ENCODE measurements at regions not wholly inside any gene's neighbourhood (a gene's known extent, or its start where the extent isn't known, plus 50 kb on each side); places are given as distances from the start of the nearest gene placed in this dataset.
"Not testable (repeated sequence)": the region's sequence is repeated elsewhere in the genome, so short reads cannot be mapped to it uniquely, and the experiment has no call there.

DNA sequence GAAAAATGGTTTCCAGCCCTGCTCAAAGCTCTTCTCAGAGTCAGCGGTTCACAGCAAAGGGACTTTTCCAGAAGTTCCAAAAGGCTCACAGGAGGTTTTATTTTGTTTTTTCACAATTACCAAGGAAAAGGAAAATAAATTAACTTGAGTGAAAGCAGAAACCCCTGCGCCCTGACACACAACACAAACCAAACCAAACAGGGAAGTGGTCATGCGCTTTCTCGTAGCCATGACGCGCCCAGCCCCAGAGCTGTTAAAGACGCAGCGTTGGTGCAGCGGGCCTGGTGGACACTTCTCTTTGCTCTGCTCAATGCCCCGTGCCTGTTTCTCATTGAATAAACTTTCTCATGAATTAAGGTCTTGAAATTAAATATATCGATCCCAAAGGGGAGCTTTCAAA lies 134.4 kb upstream of the LYZL2 start:
- peak in 3 of 14 donors; percentile 10 to 34 (median 14) for DNase-seq

DNA sequence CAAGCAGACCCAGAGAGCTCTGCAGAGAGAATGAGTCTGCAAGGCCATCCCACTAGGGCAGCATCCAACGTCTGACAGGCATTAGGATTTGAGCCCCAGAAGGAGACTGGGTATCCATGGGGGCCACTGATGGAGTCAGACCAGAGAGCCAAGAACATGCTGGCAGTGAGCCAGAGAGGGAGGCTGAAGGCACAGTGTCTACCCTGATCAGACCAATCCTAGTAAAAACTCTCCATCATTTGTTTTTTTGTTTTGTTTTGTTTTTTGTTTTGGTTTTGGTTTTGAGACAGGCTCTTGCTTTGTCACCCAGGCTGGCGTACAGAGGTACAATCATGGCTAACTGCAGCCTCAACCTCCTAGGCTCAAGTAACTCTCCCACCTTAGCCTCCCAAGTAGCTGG lies 133.1 kb upstream of the LYZL2 start:
- peak in 1 of 14 donors; percentile 18 for DNase-seq

GRCh38 chr10:30759423-30759822 lies 129.9 kb upstream of the LYZL2 start:
- DNase-seq, result no peak

- no peak for DNase-seq
These were observed 128.8 kb upstream of the LYZL2 start for GRCh38 chr10:30758338-30758737.

GRCh38 chr10:30756896-30757295 lies 127.3 kb upstream of the LYZL2 start:
- DNase-seq, result no peak

- no peak for DNase-seq
These were observed 126.6 kb upstream of the LYZL2 start for GRCh38 chr10:30756151-30756550.

GRCh38 chr10:30755441-30755953 lies 125.9 kb upstream of the LYZL2 start:
- DNase-seq, result no peak

DNA sequence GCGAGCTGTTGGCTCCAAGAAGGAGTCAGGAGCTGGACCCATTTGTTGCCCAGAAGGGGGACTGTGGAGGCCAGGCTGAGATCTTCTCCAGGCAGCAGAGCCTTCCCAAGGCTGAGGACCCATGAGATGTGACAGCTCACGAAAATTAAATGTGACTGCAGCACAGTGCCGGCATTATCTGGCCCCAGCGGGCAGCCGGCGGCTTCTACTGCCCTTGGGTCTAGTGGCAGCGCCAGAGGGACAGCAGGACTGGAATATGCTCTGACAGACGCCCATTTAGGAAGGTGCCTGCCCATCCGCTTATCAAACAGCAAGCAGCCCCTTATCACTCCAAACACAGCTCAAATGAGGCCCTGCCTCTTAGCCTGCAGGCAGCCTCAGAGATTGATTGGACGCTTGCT lies 122.9 kb upstream of the LYZL2 start:
- DNase-seq, result peak in 4 of 14 donors; percentile 32 to 61 (median 48)

DNA sequence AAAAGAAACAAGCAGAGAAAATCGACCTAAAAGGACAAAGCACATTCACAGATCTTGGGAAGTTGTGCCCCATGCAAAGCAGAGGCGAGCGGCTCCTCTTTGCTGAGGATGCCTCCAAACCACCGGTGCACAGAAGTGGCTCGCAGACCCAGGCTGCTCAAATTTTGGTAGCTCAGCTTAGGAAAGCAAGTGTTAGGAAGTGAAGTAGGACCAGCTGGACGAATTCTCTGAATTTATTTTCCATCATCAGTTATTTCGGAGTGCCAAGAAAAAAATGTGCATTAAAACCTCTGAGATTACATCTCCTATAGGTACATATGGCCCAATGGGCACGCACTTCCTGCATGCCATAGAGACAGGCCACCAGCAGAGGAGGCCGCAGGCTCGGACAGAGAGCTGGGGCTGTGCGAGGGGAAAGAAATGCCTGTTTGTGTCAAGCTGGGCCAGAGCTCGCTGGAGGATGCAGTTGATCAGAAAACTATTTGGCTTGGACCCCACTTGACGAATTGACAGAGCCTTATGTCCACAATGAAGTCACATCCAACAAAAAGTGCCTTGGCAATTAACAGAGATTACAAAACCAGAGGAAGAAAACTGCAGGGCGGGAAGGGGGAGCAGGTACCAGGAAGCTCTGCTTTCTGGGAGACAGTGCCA lies 122.3 kb upstream of the LYZL2 start:
- peak in 13 of 14 donors; percentile 12 to 79 (median 65) for DNase-seq

DNA sequence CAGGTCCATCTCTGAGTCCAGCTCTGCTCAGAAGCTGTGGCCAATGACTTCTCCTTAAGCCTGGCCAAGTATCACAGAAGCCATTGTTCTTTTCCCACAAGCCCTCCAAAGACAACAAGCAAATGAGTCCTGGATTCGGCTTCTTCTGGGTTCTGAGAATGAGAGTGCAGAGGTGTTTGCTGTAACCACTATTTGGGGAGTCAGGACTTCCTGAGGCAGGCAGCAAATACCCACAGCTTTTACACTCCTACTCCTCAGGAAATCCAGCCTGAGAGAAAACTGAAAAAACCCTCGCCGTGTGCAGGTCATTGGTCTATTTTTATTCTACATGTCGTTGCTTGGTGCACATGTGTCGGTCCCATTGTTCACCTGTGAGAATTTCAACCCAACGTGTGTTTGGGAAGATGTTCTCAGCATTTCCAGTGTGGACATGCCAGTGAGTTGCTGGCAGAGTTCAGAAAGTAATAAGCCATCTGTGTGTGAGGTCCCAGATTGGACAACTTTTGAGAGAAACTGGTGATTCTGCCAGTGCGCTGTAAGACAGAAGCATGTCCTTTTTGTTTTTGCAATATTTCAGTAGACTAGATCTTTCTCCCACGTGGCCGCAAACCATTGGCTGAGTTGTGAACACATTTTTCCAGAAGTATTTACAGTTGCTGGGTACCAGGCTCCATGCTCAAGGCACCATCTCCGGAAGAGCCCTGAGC lies 121.6 kb upstream of the LYZL2 start:
- no peak for DNase-seq

GRCh38 chr10:30749385-30749784 lies 119.8 kb upstream of the LYZL2 start:
- no peak for DNase-seq

DNA sequence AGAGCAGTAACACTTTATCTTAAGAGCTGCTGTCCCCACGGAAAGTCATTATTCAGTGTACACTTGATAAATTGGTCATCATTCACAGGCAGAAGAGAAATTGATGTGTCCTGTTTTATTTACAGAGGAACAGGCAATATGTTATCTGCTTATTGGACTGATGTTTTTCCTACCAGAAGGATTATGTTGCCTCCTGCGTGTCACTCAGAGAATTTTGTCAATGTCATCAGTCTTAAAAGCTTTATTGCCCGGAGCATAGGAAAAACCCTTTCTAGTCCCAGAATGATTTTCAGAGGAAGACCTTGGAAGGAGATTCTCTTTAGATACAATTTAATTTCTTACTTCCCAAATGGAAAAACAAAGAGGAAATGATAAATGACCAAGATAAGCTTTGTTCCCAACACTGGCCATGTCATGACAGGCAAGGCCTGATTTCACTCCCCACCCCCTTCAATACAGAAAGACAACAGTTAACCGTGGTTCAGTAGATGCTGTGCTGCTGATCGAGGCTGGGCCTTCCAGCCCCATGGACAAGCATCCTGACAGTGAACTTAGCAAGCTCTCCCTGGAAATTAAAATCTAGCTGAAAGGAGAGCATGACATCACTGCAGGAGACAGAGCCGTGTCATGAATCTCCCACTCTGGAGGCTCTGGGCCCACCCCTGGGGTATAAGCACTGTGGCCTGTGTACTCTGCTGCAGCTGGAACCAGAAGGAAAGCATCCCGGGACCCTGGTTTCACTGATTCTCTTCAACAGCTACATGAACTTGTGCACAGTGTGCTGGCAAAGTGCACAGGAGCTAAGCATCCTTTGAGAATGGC lies 118.8 kb upstream of the LYZL2 start:
- no peak for DNase-seq

- no peak for DNase-seq
These were observed 118.1 kb upstream of the LYZL2 start for GRCh38 chr10:30747633-30748032.

- no peak for DNase-seq
These were observed 116.4 kb upstream of the LYZL2 start for GRCh38 chr10:30745953-30746352.

DNA sequence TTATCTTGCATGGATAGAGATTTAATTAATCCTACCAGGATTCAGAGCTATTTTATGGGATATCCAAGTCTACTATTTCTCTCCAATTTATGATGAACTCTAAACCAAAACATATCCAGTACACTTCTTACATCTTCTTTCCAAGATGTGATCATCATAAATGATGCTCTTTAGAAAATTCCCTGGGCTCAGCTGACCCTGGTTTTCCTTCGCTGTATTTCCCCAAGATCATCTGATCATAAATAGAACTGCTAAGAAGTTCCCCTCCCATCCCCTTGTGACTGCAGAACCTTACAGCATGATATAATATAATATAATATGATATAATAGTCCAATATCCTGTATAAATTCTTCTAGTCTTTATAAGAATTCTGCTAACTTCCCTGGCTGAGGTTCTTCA lies 114.6 kb upstream of the LYZL2 start:
- DNase-seq, result no peak

GRCh38 chr10:30743586-30743985 lies 114.0 kb upstream of the LYZL2 start:
- no peak for DNase-seq

DNA sequence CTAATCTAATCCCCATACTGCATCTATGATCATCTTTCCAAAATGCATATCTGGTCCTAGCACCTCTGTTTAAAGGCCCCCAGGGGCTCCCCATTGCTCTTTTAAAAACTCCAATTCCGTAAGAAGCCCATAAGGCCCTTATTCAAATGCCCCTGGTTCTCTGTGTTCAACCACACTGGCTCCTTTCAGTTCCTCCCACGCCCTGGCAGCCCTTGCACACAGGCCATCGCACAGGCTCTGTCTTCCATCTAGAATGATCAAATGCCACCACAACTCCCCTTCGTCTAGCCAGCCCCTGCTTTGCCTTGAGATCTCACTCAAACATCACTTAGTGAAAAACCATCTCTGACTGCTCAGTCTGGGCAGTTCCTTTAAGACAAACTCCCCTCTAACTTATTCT lies 112.9 kb upstream of the LYZL2 start:
- DNase-seq, result no peak

DNA sequence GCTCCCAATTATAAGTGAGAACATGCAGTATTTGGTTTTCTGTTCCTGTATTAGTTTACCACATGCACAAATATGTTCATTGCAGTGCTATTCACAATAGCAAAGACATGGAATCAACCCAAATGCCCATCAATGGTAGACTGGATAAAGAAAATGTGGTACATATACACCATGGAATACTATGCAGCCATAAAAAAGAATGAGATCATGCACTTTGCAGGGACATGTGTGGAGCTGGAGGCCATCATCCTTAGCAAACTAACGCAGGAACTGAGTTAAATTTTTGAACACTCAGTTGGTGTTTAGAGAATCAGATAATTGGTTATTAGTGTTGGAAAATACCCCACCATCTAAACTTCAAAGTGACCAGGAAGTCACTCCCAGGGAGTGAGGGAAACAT lies 111.2 kb upstream of the LYZL2 start:
- DNase-seq, result not testable (repeated sequence)

GRCh38 chr10:30738416-30738815 lies 108.9 kb upstream of the LYZL2 start:
- DNase-seq, result no peak

- no peak for DNase-seq
These were observed 108.4 kb upstream of the LYZL2 start for GRCh38 chr10:30737931-30738391.

DNA sequence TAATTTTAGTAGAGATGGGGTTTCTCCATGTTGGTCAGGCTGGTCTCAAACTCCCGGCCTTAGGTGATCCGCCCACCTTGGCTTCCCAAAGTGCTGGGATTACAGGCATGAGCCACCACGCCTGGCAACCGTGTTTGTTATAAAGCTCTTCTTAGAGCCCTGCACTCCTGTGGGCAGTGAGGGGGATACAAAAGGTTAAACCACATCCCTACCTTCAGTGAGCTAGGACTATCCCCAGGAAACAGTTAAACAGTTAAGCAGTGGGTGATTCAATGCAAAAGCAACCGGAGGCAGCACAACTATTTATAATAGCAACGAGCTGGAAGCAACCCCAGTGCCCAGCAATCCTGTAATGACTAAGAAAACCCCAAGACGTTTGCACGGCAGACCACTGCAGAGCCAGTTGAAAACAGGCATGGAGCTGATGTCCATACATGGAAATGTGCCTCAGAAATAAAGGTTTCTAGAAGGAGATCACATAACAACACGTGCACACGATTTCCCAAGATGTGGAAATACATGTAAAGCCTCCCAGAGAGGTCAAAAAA lies 107.2 kb upstream of the LYZL2 start:
- no peak for DNase-seq

DNA sequence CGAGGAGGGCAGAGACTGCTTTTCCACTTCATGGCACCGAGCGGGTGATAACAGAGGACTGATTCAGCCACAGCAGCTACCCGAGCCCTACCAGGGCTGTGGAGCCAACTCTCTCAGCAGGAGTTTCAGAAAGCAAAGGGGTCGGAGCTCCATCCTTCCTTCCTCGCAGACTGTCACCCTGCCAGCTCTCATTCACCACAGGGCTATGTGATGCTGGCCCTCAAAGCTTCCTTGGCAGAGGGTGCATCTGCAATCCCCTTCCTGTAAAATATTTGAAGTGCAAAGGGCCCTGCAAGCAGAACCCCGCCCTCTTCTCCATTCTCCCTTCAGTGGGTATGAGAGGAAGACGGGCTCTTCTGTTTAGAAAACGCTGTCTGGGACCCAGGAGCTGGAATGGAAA lies 105.3 kb upstream of the LYZL2 start:
- no peak for DNase-seq

- DNase-seq, result no peak
These were observed 103.1 kb upstream of the LYZL2 start for GRCh38 chr10:30732671-30733070.
